H9 (cell line): ENCODE measurements at regions not wholly inside any gene's neighbourhood (a gene's known extent, or its start where the extent isn't known, plus 50 kb on each side); places are given as distances from the start of the nearest gene placed in this dataset.

Source experiments
- DNase-seq: peaks from one replicate; pipeline ENCODE4 v3.0.0-alpha.2; 2017
- H2AFZ ChIP-seq: one replicate; pipeline ENCODE4 v1.6.1; 2013; ENCODE audit warnings: mild to moderate bottlenecking, low read length, control low read depth, moderate library complexity
- H2AK5ac ChIP-seq: 2 replicates; pipeline ENCODE4 v1.6.1; 2013; ENCODE audit warnings: low read length, control low read depth, mixed read lengths; ENCODE audit not compliant: insufficient read length
- H2BK120ac ChIP-seq: one replicate; pipeline ENCODE4 v1.6.1; 2013; ENCODE audit warnings: low read depth, mild to moderate bottlenecking, low read length, control low read depth, inconsistent platforms; ENCODE audit not compliant: poor library complexity, severe bottlenecking
- H2BK12ac ChIP-seq: 2 replicates; pipeline ENCODE4 v1.6.1; 2013; ENCODE audit warnings: low read length, control low read depth, mixed read lengths, low read depth; ENCODE audit not compliant: insufficient read length
- H2BK15ac ChIP-seq: 2 replicates; pipeline ENCODE4 v1.6.1; 2013; ENCODE audit warnings: low read depth, low read length, control low read depth
- H2BK20ac ChIP-seq: one replicate; pipeline ENCODE4 v1.6.1; 2013; ENCODE audit warnings: low read depth, mild to moderate bottlenecking, low read length, control low read depth, inconsistent platforms; ENCODE audit not compliant: poor library complexity, severe bottlenecking
- H2BK5ac ChIP-seq: 2 replicates; pipeline ENCODE4 v1.6.1; 2013; ENCODE audit warnings: low read length, control low read depth, mixed read lengths; ENCODE audit not compliant: insufficient read length
- H3K14ac ChIP-seq: 2 replicates; pipeline ENCODE4 v1.6.1; 2013; ENCODE audit warnings: low read length, control low read depth; ENCODE audit not compliant: insufficient read depth
- H3K18ac ChIP-seq: 2 replicates; pipeline ENCODE4 v1.6.1; 2013; ENCODE audit warnings: low read depth, mild to moderate bottlenecking, mixed read lengths, low read length, control low read depth; ENCODE audit not compliant: insufficient read length
- H3K23ac ChIP-seq: 2 replicates; pipeline ENCODE4 v1.6.1; 2013; ENCODE audit warnings: low read length, control low read depth, mixed read lengths, low read depth; ENCODE audit not compliant: insufficient read length
- H3K23me2 ChIP-seq: 2 replicates; pipeline ENCODE4 v1.6.1; 2013; ENCODE audit warnings: low read depth, mild to moderate bottlenecking, mixed read lengths, low read length, control low read depth; ENCODE audit not compliant: insufficient read length, poor library complexity, severe bottlenecking
- H3K27ac ChIP-seq: 2 replicates; pipeline ENCODE4 v1.5.1; 2013; ENCODE audit warnings: low read length, control low read depth, mixed read lengths, low read depth; ENCODE audit not compliant: insufficient read length
- H3K27me3 ChIP-seq: 2 replicates; pipeline ENCODE4 v1.6.1; 2013; ENCODE audit warnings: low read length, control low read depth, inconsistent platforms; ENCODE audit not compliant: insufficient read depth
- H3K4ac ChIP-seq: 2 replicates; pipeline ENCODE4 v1.6.1; 2013; ENCODE audit warnings: low read depth, mild to moderate bottlenecking, control low read depth, inconsistent platforms, low read length, moderate library complexity
- H3K4me1 ChIP-seq: 2 replicates; pipeline ENCODE4 v1.6.1; 2013; ENCODE audit warnings: low read length, control low read depth, inconsistent platforms; ENCODE audit not compliant: insufficient read depth
- H3K4me2 ChIP-seq: 2 replicates; pipeline ENCODE4 v1.6.1; 2013; ENCODE audit warnings: low read length, control low read depth, mixed read lengths; ENCODE audit not compliant: insufficient read length, insufficient read depth
- H3K56ac ChIP-seq: 2 replicates; pipeline ENCODE4 v1.6.1; 2013; ENCODE audit warnings: low read depth, mild to moderate bottlenecking, mixed read lengths, low read length, control low read depth; ENCODE audit not compliant: insufficient read length
- H3K79me1 ChIP-seq: 2 replicates; pipeline ENCODE4 v1.6.1; 2013; ENCODE audit warnings: low read depth, mild to moderate bottlenecking, moderate library complexity, low read length, control low read depth, inconsistent platforms; ENCODE audit not compliant: insufficient read depth, poor library complexity, severe bottlenecking
- H3K79me2 ChIP-seq: 2 replicates; pipeline ENCODE4 v1.6.1; 2013; ENCODE audit warnings: low read length, control low read depth, inconsistent platforms; ENCODE audit not compliant: insufficient read depth
- H3K9ac ChIP-seq: 2 replicates; pipeline ENCODE4 v1.6.1; 2013; ENCODE audit warnings: low read length, control low read depth, mixed read lengths; ENCODE audit not compliant: insufficient read length; ENCODE audit errors: extremely low read depth
- H3K9me3 ChIP-seq: one replicate; pipeline ENCODE4 v1.6.1; 2013; ENCODE audit warnings: low read depth, low read length, inconsistent platforms; ENCODE audit not compliant: control insufficient read depth
- H3T11ph ChIP-seq: one replicate; pipeline ENCODE4 v1.6.1; 2013; ENCODE audit warnings: mild to moderate bottlenecking, low read length, control low read depth, inconsistent platforms
- H4K20me1 ChIP-seq: one replicate; pipeline ENCODE4 v1.6.1; 2013; ENCODE audit not compliant: control insufficient read depth, insufficient read length, insufficient read depth
- H4K5ac ChIP-seq: 2 replicates; pipeline ENCODE4 v1.6.1; 2013; ENCODE audit warnings: low read depth, mild to moderate bottlenecking, mixed read lengths, low read length, control low read depth; ENCODE audit not compliant: insufficient read length
- H4K8ac ChIP-seq: replicated peaks from 2 replicates; pipeline ENCODE4 v1.6.1; 2013; ENCODE audit warnings: low read length, control low read depth, mixed read lengths, low read depth; ENCODE audit not compliant: insufficient read length
- H4K91ac ChIP-seq: 2 replicates; pipeline ENCODE4 v1.6.1; 2013; ENCODE audit warnings: low read depth, mild to moderate bottlenecking, moderate library complexity, mixed read lengths, low read length, control low read depth; ENCODE audit not compliant: insufficient read length
- H3K27ac Mint-ChIP-seq, 3 experiments: 2 replicates in 2 of 3; 3 replicates in 1 of 3; pipeline ENCODE4 v1.8.0; 2020 to 2021; ENCODE audit warnings: mixed read lengths in 3 of 3, mild to moderate bottlenecking in 1 of 3, moderate library complexity in 1 of 3
- H3K27me3 Mint-ChIP-seq: 2 replicates; pipeline ENCODE4 v1.8.0; 2021; ENCODE audit warnings: low read depth, mild to moderate bottlenecking, moderate library complexity, mixed read lengths
- H3K36me3 Mint-ChIP-seq, 3 experiments: 2 replicates in 2 of 3; 3 replicates in 1 of 3; pipeline ENCODE4 v1.8.0; 2020 to 2021; ENCODE audit warnings: low read depth in 3 of 3, mixed read lengths in 3 of 3; ENCODE audit not compliant: insufficient read depth in 1 of 3
- H3K4me1 Mint-ChIP-seq, 2 experiments: 2 replicates each; pipeline ENCODE4 v1.8.0; 2020; ENCODE audit warnings: mixed read lengths in 2 of 2
- H3K4me3 Mint-ChIP-seq, 2 experiments: 2 replicates in 1 of 2; 3 replicates in 1 of 2; pipeline ENCODE4 v1.8.0; 2020 to 2021; ENCODE audit warnings: mild to moderate bottlenecking in 2 of 2, mixed read lengths in 2 of 2, moderate library complexity in 1 of 2
- H3K9me3 Mint-ChIP-seq, 2 experiments: 2 replicates in 1 of 2; 3 replicates in 1 of 2; pipeline ENCODE4 v1.8.0; 2020; ENCODE audit warnings: mild to moderate bottlenecking in 2 of 2, mixed read lengths in 2 of 2, moderate library complexity in 1 of 2
- WGBS: extraction: QIAGEN DNeasy Blood & Tissue Kit; methylation state at CpG from one replicate; pipeline ENCODE4 v1.1.7; 2013; ENCODE audit warnings: missing lambda C conversion rate, low lambda C conversion rate, mixed read lengths; ENCODE audit not compliant: insufficient read length; ENCODE audit errors: extremely low coverage; 5-methylcytosine and 5-hydroxymethylcytosine counted together
- TF ChIP-seq, protein P1 (sequence below): fragments of 200-600 bp; sonication (generic); conservative IDR thresholded peaks from 3 replicates; pipeline ENCODE4 v1.8.0; 2021; ENCODE audit warnings: antibody characterized with exemption, mild to moderate bottlenecking

DNA sequence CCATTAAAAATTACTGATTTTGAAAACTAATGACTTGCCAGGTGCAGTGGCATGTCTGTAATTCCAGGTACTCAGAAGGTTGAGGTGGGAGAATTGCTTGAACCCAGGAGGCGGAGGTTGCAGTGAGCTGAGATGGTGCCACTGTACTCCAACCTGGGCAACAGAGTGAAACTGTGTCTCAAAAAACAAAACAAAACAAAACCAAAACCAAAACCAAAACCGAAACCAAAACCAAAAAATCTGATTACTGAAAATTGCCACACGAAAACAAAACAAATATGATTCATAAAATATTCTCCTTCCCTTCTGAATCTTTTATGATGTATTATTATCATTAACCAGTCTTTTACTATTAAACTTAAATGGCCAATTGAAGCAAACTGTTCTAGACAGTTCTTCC is 74.1 kb downstream of the SERINC2 start:
- Mint-ChIP-seq H3K9me3 (peaks cover 3 to 8% of the 10 kb centered on the region in 2 experiments; a peak in 3 of 5 replicates), H3K4me1 (peaks cover 22 to 23% of the 10 kb centered on the region in 2 experiments), H3K27me3 (peaks cover 10% of the 10 kb centered on the region), H3K27ac (no peak overlapping the region), H3K4me3 (no peak overlapping the region), H3K36me3 (no peaks in the 10 kb centered on the region)
- Histone ChIP-seq H3K14ac (no peak overlapping the region), H2BK15ac (no peak overlapping the region), H2BK20ac (no peak overlapping the region), H3K9me3 (no peaks in the 10 kb centered on the region), H4K5ac (no peak overlapping the region), H4K20me1 (no peaks in the 10 kb centered on the region), H3K4me2 (no peak overlapping the region), H3K79me2 (no peaks in the 10 kb centered on the region), H2BK12ac (no peak overlapping the region), H2BK120ac (no peak overlapping the region), H3K4me1 (peaks cover 3% of the 10 kb centered on the region; the same call in 1 of the 2 replicates), H3K27ac (no peak overlapping the region), H4K8ac (no peak overlapping the region), H3K9ac (no peak overlapping the region), H2BK5ac (no peak overlapping the region), H3T11ph (no peak overlapping the region), H3K56ac (no peak overlapping the region), H3K18ac (no peak overlapping the region), H3K23ac (no peak overlapping the region), H3K27me3 (no peaks in the 10 kb centered on the region), H4K91ac (no peak overlapping the region), H3K23me2 (no peaks in the 10 kb centered on the region), H3K4ac (no peak overlapping the region), H3K79me1 (no peaks in the 10 kb centered on the region), H2AK5ac (no peak overlapping the region), H2AFZ (no peak overlapping the region)
- no peak for DNase-seq
- TF ChIP-seq, protein P1, sequence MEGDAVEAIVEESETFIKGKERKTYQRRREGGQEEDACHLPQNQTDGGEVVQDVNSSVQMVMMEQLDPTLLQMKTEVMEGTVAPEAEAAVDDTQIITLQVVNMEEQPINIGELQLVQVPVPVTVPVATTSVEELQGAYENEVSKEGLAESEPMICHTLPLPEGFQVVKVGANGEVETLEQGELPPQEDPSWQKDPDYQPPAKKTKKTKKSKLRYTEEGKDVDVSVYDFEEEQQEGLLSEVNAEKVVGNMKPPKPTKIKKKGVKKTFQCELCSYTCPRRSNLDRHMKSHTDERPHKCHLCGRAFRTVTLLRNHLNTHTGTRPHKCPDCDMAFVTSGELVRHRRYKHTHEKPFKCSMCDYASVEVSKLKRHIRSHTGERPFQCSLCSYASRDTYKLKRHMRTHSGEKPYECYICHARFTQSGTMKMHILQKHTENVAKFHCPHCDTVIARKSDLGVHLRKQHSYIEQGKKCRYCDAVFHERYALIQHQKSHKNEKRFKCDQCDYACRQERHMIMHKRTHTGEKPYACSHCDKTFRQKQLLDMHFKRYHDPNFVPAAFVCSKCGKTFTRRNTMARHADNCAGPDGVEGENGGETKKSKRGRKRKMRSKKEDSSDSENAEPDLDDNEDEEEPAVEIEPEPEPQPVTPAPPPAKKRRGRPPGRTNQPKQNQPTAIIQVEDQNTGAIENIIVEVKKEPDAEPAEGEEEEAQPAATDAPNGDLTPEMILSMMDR = no peak
- no CpG with 5 or more reads among the region's 3 CpGs for WGBS
